Ammon's horn (tissue), 1 donor: ENCODE measurements at regions not wholly inside any gene's neighbourhood (a gene's known extent, or its start where the extent isn't known, plus 50 kb on each side); places are given as distances from the start of the nearest gene placed in this dataset.
"Not testable (repeated sequence)": the region's sequence is repeated elsewhere in the genome, so short reads cannot be mapped to it uniquely, and the experiment has no call there.

Experiments
- DNase-seq: peaks from one replicate; pipeline ENCODE4 v3.0.0-alpha.2; 2016; ENCODE audit warnings: low spot score

DNA sequence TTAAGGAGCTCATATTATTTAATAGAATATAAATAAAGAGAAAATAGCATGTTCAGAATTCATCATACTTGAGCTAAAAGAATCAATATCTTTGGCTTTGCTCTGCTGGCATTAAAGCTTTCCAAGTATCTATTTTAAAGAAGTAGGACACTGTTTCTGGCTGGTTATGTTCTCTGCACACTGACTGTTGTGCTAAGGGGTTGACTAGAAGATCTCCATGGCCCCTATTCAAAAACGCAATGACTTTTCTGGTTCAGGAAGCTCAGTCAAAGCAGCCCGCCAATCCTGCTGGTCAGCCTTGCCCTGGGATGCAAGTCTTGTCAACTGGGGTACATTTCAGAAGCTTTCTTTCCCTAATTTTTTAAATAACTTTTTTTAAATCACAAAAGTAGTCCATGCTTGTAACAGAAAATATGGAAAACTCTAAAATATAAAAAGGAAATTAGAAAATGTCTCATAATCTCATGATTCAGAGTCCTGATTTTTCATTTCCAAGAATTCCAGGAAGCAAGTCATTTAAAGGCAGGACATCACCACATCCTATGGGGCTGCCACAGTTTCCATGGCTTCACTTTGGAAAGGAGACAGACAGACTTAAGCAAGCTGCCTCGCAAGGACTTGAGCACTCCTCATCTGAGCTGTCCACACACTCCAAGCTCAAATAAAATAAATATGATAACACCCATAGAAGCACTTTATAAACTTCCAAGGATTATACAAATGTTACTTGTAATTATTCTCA is 195.1 kb downstream of the TXNL1 start:
- DNase-seq, result no peak

DNA sequence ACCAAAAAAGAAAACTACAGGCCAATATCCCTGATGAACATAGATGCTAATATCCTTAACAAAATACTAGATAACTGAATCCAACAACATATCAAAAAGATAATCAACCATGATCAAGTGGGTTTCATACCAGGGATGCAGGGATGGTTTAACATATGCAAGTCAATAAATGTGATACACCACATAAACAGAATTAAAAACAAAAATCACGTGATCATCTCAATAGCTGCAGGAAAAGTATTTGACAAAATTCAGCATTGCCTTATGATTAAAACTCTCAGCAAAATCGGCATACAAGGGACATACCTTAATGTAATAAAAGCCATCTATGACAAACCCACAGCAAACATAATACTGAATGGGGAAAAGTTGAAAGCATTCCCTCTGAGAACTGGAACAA is 199.9 kb downstream of the TXNL1 start:
- DNase-seq, result not testable (repeated sequence)

GRCh38 chr18:56436651-56437050 is 201.7 kb downstream of the TXNL1 start:
- no peak for DNase-seq

- DNase-seq, result no peak
These were observed 204.5 kb downstream of the TXNL1 start for GRCh38 chr18:56433919-56434318.

DNA sequence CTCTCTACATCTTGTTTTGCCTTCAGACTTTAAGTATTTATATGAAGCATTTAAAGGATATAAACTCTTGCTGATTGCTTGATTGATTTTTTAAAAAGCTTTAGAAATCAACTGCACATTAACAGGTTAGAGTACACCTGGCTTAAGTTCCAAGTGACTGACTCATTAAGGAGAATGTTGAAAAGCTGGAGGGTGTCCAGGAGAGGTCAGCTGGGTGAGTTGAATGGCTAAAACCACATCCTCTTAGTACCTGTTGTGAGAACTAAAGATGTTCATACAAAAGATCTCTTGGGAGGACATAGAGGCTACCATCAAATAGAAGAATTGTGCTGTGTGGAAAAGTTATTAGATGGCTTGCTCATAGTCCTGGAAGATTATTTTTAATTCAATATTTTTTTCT is 206.8 kb downstream of the TXNL1 start:
- DNase-seq, result no peak

GRCh38 chr18:56423626-56424025 is 214.8 kb downstream of the TXNL1 start:
- no peak for DNase-seq

- DNase-seq, result no peak
These were observed 216.7 kb downstream of the TXNL1 start for GRCh38 chr18:56421647-56422046.

- DNase-seq, result not testable (repeated sequence)
These were observed 217.5 kb downstream of the TXNL1 start for GRCh38 chr18:56420868-56421267.

GRCh38 chr18:56414357-56414756 is 224.0 kb downstream of the TXNL1 start:
- no peak for DNase-seq

DNA sequence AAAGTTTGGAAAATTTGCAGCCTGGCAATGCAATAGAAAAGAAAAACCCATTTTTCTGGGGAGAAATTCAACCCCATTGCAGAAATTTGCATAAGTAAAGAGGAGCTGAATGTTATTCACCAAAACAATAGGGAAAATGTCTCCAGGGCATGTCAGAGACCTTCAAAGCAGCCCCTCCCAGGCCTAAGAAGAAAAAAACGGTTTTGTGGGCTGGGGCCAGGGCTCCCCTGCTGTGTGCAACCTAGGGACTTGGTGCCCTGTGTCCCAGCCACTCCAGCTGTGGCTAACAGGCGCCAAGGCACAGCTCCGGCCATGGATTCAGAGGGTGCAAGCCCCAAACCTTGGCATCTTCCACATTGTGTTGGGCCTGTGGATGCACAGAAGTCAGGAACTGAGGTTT is 224.5 kb downstream of the TXNL1 start:
- no peak for DNase-seq

DNA sequence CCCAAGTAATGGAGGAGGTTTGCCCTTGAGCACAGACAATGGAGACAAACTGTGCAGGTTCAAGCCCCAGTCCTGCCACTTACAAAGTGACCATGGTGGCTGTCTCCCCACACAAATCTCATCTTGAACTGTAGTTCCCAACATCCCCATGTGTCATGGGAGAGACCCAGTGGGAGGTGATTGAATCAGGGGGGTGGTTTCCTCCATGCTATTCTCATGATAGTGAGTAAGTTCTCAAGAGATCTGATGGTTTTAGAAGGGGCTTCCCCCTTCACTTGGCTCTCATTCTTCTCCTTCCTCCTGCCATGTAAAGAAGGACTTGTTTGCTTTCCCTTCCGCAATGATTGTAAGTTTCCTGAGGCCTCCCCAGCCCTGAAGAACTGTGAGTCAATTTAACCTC is 225.4 kb downstream of the TXNL1 start:
- DNase-seq, result no peak

DNA sequence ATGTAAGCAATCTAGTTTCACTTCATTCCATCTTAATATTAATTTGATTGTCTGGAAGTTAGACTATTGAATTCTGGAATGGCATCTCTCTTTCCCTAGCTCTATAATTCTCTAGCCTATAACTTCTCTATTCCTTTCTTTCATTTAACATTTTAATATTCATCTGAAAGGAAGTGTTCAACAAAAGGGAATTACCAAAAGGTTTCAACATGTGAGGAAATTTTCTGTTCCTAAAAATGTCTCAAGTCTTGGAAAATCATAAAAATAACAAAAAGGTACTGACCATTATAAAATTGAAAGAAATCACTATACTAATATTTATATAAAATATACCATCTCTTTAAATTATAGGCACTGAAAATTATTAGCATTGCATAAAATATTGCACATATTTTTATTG is 228.7 kb downstream of the TXNL1 start:
- DNase-seq, result no peak

DNA sequence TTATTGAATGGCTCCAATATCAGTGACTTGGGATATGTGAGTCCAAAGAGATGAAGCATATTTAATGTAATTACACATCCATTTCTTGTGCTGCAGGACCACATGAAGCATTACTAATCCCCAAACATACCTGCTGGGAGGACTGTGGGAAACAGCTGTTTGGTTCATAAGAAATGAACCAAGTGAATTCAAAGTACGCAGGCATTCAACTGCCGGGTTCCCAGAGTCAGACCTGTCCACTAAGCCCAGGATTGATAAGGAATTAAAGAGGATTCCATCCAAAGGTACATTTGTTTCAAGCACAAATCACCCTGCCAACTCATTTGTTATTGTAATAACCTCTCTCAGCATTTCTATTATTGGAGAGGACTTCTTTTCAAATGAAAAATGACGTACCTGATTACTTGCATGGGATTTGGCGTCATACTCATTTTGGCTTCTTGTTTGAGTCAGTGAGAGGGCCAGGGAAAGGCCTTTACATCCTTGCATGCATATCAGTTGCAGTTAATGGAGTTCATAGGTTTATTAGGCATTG is 230.7 kb downstream of the TXNL1 start:
- no peak for DNase-seq

DNA sequence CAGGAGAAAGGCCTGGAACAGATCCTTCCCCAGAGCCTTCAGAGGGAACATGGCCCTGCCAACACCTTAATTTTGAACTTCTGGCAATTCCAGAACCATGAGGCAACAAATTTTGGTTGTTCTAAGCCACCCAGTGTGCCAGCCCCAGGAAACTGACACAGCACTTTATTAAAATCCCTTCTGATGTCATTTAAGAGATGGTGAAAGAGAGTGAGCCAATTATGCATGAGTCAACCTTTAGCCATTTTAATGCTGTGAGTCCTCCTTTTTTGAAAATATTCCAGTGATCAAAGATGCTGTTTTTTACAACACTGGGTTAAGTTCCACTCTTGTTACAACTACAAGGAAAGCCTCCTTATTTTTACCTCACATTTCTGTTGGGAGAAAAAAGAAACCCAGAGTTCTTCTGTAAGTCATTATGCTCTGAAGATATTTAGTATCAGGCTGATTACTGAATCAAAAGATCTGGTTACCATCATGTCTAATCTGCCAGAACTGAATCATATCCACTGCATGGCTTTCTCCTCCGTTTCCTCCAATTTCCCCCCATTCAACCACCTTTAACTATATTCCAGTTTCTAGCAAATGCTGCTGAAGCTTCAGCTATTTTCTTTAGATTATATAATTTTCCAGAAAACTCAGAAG is 235.4 kb downstream of the TXNL1 start:
- no peak for DNase-seq

DNA sequence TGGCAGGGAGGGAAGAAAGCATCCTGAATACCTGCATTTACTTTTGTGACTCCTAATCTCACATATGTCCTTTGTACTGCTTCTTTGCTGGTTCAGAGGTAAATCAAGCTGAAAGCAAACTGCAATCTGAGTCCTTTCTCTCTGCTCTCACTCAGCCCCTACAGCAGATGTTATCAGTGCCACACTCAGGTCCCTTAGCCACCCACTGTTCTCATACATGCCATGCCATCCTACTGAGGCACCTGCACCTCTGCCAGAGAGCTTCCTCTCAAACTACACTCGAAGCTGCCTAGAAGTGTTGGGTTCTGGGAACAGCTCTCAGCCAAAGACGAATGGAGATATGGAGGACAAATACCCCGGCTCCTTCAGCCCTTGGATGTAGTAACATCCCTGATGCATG is 244.5 kb downstream of the TXNL1 start:
- DNase-seq, result no peak

- no peak for DNase-seq
These were observed 246.3 kb downstream of the TXNL1 start for GRCh38 chr18:56391931-56392590.

DNA sequence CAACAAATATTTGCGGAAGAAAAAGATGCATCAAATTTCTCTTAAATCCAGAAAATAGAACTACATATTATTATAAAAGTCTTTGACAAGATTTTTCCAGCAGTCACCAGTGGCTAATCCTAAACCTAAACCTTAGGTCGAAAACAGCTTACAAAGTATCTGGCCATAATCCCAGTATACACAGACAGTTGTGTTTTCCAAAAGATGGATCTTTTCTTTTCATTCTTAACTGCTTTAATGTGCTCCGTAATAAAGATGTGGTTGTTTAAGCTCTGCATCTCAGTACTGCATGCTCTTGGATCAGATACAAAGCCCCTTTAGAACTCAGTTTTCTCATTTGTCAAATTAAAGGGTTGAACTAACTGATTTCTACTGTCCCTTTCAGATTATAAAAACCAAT is 247.8 kb downstream of the TXNL1 start:
- no peak for DNase-seq

GRCh38 chr18:56389190-56389589 is 249.2 kb downstream of the TXNL1 start:
- DNase-seq, result peak; percentile 35

GRCh38 chr18:56388571-56388970 is 249.8 kb downstream of the TXNL1 start:
- DNase-seq, result no peak

GRCh38 chr18:56386856-56387255 is 251.5 kb downstream of the TXNL1 start:
- no peak for DNase-seq

GRCh38 chr18:56383349-56383748 is 255.0 kb downstream of the TXNL1 start:
- DNase-seq, result no peak

- peak; percentile 91 for DNase-seq
These were observed 255.9 kb downstream of the TXNL1 start for GRCh38 chr18:56382541-56382940.

DNA sequence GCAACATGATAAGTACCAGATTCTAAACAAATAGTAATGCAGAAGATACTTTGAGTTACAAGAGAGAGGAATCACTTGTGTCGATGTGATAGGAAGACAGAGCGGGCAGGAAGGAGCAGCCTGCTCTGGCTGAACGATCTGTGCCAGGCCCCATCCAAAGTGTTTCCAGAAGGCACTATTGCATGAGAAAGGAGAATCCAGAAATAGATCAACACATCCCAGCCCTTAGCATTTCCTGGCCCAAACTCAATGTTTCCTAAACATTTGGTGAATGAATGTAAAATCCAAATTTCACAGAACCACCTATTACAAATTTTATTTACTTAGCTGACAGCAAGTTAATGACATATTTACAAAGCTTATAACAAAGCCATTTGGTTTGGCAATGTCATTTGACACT is 257.2 kb downstream of the TXNL1 start:
- DNase-seq, result no peak
